ENCODE measurements at regions not wholly inside any gene's neighbourhood (a gene's known extent, or its start where the extent isn't known, plus 50 kb on each side); places are given as distances from the start of the nearest gene placed in this dataset.

- no peak overlapping the region for H3K4me3 ChIP-seq (ENCODE audit: low read depth, low read length)
- POLR2A ChIA-PET, result no interaction called here
- no peak for TF ChIP-seq CTCF (IDR thresholded peaks at IDR 0.05; ENCODE audit: insufficient read depth, low read depth, low read length)
Observed at GRCh38 chr3:82347585-82347984, 586.1 kb upstream of the GBE1 start.

DNA sequence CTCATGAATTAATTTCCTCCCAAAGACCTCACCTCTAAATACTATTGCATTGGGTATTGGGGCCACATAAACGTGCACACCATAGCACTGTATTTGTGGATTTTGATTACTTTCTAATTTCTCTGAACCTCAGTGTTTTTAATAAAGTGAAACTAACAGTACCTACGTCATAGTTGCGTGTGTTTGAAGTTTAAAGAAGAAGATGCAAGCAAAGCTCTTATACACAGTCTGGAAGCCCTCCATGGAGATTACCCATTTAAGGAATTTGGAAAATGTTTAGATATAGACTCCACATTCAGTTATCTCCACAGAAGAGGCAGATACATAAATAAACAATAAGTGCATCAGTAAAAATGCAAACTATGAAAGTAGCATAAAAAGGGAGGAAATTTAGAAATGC is 581.1 kb upstream of the GBE1 start:
- Histone ChIP-seq H3K27me3 (ENCODE audit: control insufficient read depth, insufficient read depth, low read length) (no peaks in the 10 kb centered on the region), H3K4me3 (ENCODE audit: low read depth, low read length) (no peak overlapping the region), H3K36me3 (ENCODE audit: control insufficient read depth, insufficient read depth, low read length) (no peaks in the 10 kb centered on the region)
- CTCF ChIA-PET, result no interaction called here
- POLR2A ChIA-PET, result no interaction called here
- no peak for TF ChIP-seq CTCF (IDR thresholded peaks at IDR 0.05; ENCODE audit: insufficient read depth, low read depth, low read length)
- no peak for DNase-seq (ENCODE audit: low read depth)

More at GRCh38 chr3:82347585-82347984, 586.1 kb upstream of the GBE1 start:
- no peaks in the 10 kb centered on the region for H3K27me3 ChIP-seq (ENCODE audit: control insufficient read depth, insufficient read depth, low read length)
- CTCF ChIA-PET, result no interaction called here
- no peaks in the 10 kb centered on the region for H3K36me3 ChIP-seq (ENCODE audit: control insufficient read depth, insufficient read depth, low read length)
- DNase-seq (ENCODE audit: low read depth), result no peak

- 0 out of 2 replicates have a peak, but pooled peaks have one; percentile 2 for TF ChIP-seq CTCF (IDR thresholded peaks at IDR 0.05; ENCODE audit: insufficient read depth, low read depth, low read length)
- Histone ChIP-seq H3K4me3 (ENCODE audit: low read depth, low read length) (no peak overlapping the region), H3K36me3 (ENCODE audit: control insufficient read depth, insufficient read depth, low read length) (no peaks in the 10 kb centered on the region), H3K27me3 (ENCODE audit: control insufficient read depth, insufficient read depth, low read length) (no peaks in the 10 kb centered on the region)
- ChIA-PET CTCF (no interaction called here), POLR2A (no interaction called here)
- no peak for DNase-seq (ENCODE audit: low read depth)
Observed at GRCh38 chr3:82329300-82329699, 567.9 kb upstream of the GBE1 start.

GRCh38 chr3:82311901-82312300 is 550.5 kb upstream of the GBE1 start:
- CTCF ChIA-PET, result no interaction called here
- POLR2A ChIA-PET, result no interaction called here
- no peaks in the 10 kb centered on the region for H3K27me3 ChIP-seq (ENCODE audit: control insufficient read depth, insufficient read depth, low read length)
- no peak for TF ChIP-seq CTCF (IDR thresholded peaks at IDR 0.05; ENCODE audit: insufficient read depth, low read depth, low read length)
- no peak overlapping the region for H3K4me3 ChIP-seq (ENCODE audit: low read depth, low read length)
- DNase-seq (ENCODE audit: low read depth), result no peak
- no peaks in the 10 kb centered on the region for H3K36me3 ChIP-seq (ENCODE audit: control insufficient read depth, insufficient read depth, low read length)

- Histone ChIP-seq H3K36me3 (ENCODE audit: control insufficient read depth, insufficient read depth, low read length) (no peaks in the 10 kb centered on the region), H3K4me3 (ENCODE audit: low read depth, low read length) (no peak overlapping the region), H3K27me3 (ENCODE audit: control insufficient read depth, insufficient read depth, low read length) (no peaks in the 10 kb centered on the region)
- DNase-seq (ENCODE audit: low read depth), result no peak
- POLR2A ChIA-PET, result no interaction called here
- CTCF ChIA-PET, result no interaction called here
- TF ChIP-seq CTCF (IDR thresholded peaks at IDR 0.05; ENCODE audit: insufficient read depth, low read depth, low read length), result no peak
Observed at GRCh38 chr3:82308755-82309154, 547.3 kb upstream of the GBE1 start.
